ENCODE measurements at regions not wholly inside any gene's neighbourhood (a gene's known extent, or its start where the extent isn't known, plus 50 kb on each side); places are given as distances from the start of the nearest gene placed in this dataset.

DNA sequence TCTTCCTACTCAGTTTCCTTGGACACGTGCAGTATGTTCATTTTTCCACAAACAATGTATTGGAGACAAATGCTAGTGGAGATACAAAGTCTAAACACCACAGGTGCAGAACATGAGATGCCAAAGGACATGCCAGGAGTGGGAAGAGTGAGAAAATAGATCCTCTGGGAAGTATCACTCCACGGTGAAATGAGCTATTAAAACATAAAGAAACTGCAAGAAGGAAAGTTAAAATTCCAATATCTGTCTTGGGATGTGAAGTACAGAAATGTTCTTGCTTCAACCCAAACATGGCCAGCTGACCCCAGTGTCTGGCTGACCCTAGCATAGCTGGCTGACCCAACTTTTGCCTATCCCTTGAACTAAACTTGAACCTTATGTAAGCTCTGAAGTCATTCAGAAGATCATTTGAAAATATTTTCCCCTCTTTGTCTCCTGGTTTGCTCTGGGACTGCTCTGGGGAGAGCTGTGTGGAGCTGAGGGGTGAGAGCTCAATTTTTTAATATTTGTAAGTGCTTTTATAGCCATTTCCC lies 59.5 kb downstream of the FZD1 start:
- DNase-seq: peak; percentile 76 to 92 (median 82)

DNA sequence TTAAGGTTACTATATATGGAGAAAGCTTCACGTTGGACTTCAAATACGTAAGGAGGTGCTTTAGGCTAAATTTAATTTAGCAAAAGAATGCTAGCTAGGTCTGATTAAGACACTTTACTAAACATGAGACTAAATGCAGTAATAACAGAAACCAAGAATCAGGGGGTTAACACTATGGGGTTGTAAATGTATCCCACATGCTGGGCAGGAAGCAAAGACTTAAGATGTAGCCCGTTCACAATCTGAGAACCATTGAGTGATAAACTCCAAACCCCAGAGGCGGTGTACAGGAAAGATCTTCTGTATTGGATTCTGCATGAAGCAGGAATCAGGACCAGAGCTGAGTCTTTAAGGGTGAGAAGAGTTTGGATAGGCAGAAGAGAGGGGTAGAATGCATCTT lies 60.4 kb downstream of the FZD1 start:
- no peak for DNase-seq

DNA sequence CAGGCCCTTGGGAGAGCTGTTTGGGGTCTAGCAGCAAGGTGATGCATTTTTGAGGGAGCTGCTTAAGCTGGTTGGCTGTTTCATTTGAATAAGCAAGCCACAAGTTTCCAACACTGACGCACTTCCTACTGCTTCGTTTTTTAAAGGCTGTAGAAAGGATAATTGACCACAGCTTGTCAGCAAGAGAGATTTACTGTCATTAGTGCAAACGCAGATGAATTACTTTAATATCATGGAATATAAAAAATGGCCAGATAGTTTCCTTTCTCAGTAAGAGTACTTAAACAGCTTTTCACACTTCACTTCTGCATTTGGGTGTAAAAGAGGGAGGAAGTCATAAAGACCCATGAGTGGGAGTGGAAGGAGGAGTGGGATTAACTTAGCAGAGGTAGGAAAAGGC lies 61.5 kb downstream of the FZD1 start:
- DNase-seq: peak in 2 of 3 donors; percentile 57 to 71

DNA sequence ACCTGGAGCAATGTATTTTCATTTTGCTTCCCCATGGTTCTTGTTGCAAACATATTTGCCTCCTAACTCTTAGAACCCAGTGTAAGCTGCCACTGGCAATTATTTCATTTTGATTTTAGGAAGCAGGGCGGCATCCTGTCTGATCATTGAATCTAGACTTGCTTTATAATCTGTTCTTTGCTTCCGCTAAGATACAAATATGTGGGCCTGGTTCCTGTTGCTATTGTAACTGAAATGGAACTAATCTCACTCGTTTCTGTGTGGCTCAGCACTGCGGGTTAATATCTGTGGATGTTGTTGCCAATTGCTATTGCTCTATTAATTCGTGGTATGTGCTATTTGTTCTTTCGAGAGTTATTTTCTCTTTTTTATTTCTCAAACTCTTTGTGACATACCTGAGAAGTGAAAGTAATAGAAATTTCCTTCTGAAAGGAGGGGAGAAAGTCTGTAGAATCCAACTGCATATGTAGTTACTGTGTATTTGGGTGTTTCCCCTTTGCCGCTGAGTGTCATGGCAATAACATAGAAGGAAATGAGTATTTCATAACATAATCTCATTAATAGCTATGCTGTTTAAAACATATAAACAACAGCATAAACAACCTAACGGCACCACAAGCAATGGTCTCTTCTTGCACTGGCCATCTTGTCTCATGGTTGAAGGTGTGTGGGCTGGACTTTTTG lies 62.4 kb downstream of the FZD1 start:
- no peak for DNase-seq

DNA sequence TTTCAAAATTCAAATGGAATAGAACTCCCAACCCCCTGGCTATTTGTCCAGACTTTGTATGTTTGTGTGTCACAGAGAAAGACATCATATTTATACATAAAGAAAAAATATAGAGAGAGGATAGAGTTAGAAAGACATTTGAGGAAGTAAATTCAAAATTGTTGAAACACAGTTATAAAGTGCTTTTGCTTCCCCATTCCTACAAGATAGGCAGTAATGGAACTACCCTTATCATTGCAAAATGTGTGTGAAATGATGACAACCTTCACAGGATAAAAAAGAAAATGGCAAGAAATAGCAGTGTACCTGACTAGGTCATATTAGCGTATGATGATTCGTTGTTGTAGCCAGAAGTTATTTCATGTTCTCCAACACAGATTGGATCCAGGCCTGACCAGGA lies 63.1 kb downstream of the FZD1 start:
- DNase-seq: no peak

DNA sequence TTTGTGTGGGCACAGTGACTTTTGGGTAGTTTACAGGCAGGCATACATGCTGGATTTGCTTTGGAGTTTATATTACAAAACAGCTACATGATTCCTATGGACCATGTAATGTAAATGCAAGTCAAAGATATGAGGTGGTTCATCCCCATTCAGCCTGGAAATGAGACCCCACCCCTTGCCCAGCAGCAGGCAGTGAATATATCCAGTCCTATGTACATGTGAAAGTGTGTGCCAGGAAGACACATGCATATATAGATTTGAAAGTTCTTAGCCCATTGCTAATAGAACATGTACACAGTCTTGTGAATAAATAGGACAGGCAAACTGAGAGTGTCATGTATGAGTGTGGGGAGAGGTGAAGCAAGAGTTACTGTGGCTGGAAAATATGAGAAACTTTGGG lies 65.3 kb downstream of the FZD1 start:
- no peak for DNase-seq

DNA sequence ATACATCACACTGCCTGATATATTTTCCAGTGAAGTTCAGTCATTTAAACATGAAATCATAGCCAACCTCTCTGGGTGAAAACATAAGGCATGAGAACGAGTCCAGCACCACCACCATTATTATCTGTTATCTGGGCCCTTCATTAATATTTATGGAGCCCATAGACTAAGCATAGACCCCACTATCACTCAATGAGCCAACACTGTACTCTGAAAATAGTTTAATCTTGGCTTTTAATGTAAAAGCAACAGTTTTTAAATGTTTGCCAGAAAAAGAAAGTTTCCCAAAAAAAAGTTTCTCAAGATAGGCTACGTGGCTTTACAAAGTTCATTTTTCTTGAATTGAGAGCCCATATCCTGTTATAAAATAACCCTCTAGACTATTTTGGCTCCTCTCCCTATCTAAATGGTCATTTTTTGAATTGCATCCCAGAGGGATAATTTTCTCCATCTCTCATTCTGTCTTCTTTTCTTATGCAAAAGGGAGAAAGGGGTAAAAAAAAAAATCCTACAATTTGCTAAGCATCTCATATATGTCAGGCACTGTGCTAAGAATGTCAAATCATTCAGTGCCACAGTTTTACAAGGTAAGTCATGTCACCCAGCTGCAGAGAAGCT lies 66.1 kb downstream of the FZD1 start:
- no peak for DNase-seq

DNA sequence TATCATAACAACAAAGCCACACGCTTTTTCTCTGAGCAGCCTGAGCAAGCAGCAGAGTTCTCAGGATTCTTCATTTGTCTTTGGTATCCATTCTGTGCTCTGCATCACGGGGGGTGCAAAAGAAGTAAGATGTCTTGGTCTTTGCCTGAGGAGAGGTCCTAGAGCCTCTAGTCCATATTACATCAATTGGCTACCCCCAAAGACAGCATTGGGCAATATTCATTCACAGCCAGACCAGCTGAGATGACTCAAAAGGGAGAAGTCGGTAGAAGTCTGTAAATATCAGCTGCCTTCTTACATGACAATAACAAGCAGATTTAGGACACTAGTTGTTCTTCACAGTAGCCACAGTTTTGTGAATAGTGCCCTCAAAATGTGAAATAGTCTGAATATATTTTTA lies 66.6 kb downstream of the FZD1 start:
- DNase-seq: no peak

DNA sequence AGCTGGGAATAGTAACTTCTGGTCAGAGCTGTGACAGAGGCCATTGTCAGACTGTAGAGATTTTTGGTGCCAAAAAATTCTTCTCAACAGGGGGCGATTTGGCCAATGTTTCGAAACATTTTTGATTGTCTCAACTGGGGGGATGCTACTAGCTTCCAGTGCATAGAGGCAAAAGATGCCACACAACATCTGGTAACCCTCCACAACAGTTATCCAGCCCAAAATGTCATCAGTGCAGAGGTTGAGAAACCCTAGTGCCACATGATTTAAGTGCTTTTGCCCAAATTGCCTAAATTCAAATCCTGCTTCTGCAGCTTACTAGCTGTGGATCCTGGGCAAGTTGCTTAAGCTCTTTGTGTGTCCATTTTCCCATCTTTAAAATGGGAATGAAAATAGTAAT lies 71.9 kb downstream of the FZD1 start:
- no peak for DNase-seq

DNA sequence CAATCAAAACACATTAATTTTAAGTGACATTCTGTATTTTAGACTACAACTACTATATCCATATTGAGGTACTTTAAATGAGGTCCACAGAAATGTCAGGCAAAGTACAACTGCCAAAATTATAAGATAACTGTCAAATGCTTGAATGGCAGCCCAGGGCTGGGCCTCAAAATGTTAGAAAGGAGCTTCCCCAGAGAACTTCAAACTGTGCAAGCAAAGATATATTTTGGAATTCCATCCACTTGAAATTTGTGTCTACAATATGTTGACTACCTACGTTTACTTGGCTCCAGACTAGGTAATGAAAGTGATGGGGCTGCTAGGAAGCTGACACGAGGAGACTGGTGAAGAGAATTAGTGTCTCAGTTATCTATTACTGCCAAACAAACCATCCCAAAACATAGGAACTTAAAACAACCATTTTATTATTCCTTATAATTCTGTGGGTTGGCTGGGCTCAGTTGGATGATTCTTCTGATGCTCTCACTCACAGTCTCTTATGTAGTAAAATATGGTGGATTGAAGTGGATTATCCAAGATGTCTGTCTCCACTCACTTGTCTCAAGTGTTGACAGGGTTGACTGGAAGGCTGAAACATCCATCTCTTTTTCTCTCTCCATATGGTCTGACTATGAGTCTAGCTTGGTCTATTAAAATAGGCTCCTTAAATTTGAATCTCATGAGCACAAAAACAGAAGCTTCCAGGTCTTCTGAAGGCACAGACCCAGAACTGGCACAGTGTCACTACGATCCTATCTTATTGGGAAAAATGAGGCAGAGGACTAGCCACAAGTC lies 74.2 kb downstream of the FZD1 start:
- no peak for DNase-seq

DNA sequence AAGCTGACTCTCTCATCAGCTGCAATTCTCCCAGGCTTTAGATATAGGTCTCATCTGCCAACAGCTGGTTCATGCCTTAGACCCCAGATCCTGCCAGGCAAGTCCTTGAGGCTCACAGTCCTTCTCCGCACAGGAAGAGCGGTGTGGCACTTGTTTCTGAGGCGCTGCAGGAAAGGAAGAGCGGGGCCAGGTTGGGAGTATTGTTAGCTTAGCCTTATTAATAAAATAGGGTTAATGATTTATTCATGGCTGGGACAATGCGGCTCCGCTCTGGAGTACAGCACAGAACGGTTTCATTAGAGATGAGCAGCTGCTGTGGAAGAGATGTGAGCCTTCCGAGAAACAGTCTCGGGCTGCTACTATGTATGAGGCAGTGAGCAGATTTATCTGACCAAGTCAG lies 78.1 kb downstream of the FZD1 start:
- peak in 1 of 3 donors; percentile 67 for DNase-seq

DNA sequence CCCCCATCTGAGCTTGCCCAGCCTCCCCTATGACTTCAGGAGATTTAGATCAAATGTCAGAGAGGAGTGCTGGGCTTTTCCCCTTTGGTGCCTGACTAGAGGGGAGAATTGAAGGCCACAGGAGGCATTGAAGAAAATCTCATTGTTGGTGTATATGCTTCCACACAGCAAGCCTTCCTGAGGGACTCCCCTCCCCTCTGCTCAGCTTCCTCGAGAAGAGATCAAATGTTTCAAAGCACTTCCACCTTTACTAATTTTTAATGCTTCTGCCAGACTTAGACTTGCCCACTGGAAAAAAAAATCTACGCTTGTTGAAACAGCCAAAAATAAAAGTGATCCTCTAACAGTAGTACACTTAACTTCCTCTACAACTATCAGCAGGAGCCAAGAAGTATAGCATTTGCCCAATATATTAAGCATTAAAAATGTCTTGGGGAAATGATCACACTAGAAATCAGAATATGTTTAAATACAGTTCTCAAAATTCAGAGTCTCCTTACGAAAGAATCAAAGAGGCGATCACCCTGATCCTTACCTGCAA lies 79.3 kb downstream of the FZD1 start:
- DNase-seq: no peak

DNA sequence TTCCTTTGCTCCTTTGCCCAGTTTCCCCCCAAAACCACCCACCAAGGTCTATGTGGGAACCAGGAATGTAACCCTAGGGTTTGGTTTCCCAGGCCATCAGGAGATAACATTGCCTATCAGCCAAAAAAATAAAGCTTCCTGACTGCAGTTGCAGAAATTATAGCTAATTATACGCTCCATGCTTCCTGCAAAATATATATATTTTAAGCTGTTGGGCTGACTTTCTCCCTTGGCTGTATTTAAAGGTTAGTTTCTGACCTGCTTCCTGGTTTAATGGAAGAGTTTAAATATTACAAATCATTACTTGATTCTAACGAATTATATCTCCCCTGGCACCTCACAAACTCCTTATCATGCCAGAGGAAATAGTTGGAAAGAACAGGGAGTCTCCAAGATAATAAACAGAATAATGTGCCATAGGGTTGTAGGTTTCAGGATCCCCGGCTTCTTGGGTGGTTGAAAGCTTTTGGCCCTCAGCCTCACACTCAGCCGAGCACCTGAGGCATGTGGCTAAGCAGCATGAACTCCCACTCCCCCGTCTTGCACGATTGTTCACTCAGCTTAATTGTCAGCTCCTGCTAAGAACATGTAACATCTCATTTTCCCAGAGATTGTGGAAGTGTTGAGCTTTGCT lies 79.9 kb downstream of the FZD1 start:
- DNase-seq: peak in 1 of 3 donors; percentile 44

DNA sequence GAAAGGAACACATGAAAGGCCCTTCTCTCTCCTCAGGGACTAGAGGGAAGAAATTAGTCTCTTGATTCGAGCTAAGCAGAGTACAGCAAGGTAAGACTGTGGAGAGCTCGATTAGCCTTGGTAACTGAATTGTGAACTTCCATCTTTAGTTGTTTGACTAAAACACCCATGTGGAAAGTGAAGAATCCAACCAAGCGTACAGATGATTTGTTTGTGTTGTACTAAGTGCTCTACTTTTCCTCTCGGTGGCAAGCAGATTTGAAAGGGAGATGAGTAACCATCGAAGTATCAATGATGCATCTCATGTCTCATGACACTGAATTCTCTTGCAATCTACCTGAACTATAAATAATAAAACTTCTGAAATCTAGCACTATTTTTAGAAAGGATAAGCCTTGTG lies 80.7 kb downstream of the FZD1 start:
- no peak for DNase-seq

DNA sequence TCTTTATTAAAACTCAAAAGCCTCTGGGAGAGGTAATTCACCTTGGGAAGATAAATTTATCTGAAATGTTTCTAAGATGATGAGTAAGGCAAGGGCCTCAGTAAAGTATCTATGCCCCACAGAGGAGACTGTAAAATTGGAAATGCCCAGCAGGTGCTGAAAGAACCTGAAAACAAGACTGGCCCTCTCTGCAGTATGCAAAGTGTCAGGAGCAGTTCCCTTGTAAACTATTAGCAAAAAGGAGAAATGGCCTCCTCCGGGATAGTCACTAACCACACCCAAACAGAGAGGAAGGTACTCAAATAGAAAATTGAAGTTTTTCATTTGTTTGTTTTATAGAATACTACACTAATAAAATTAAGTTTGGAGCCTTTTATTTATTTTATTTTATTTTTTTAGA lies 81.2 kb downstream of the FZD1 start:
- DNase-seq: no peak

DNA sequence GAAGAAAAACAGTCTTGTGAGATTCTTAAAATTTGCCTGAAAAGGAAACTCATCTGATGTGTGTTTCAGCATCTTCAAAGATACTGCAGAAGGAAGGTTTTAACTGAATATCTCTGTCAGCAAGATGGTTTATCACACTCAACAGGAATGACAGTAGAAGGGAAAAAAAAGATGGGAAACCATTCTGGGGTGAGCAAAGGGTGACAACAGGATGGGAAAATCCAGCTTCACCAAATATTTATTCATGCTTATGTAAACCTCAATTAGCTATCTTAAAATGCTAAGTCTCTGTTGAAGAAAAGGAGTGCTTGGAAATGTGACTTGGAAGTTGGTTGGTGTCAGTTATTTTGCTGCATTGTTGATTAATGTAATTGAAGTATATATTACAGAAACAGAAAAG lies 82.2 kb downstream of the FZD1 start:
- no peak for DNase-seq

DNA sequence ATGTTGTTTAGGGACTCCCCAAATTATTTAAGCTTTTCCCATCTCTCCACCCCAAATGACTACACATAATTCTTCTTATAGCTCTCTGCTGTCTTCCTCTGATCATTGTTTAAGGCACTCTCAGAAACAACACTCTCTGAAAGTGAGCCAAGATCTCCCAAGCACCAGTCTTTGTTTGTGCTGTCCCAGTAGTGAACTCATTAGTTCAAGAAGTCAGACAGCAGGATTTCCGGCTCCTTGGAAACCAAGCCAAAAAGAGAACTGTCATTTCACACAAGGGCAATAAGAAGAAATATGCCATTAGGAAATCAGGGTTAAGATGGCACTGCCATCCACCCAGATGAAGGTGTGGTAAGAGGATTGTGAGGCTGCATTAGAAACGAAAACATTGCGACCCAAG lies 83.1 kb downstream of the FZD1 start:
- peak in 1 of 3 donors; percentile 49 for DNase-seq

DNA sequence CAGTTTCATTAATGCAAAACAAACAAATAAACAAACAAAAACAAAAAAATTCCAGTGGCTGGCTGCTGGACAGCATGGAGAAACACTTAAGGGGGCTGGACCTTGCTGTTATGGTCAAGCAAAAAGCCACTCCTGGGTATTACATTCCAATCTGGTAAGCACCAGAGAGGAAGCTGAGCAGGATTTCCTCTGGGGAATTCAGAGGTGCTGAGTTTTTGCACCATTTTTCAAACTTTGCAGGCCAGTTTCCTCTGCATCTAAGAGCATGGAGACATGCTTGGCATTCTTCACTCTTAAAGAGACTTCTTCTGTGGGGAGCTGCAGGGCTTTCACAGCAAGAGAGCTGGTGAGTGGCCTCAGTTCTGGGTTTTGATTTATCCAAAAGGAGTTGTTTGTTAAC lies 84.5 kb downstream of the FZD1 start:
- DNase-seq: peak in 1 of 3 donors; percentile 59

DNA sequence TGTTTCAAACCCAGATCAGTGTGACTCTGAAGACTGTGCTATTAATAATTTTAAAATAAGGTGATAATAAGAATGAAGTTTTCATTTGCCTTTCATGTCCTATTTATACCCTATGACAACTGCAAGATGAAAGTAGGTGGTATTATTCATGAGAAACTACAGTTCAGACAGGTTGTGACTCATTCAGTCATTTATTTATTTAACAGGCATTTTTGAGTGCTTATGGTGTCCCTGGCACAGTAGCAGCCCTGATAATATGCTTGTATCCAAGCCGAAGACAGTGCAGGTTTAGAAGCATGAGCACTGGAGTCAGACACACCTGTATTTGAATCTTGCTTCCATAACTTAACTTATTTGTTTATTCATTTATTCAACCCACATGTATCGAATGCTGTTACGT lies 87.1 kb downstream of the FZD1 start:
- DNase-seq: no peak

DNA sequence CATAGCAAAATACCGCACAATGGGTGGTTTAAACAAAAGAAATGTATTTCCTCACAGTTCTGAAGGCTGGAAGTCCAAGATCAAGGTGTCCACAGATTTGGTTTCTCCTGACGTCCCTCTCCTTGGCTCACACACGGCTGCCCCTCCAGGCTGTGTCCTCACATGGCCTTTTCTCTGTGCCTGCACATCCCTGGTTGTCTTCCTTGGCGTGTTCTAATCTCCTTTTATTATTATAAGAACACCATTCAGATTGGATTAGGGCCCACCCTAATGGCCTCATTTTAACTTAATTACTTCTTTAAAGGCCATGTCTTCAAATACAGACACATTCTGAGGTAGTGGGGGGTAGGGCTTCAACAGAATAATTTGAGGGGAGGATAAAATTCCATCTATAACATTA lies 87.9 kb downstream of the FZD1 start:
- DNase-seq: no peak

DNA sequence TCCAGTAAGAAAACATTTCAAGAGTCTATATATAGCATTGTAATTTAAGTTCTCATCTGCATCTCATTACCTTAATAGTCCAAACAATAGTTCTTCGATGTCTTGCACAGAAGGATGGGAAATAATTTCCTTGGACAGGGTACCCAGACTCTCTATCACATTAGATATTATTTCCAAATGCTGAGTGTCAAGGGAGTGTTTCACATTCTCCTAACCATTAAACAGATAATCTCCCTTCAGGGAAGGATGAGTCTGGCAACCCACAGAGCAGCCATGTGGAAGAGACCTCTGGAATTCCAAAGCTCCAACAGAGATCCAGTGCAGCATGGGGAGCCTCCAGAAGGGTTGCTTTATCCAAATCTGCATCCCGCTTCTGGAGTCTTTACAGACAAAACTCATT lies 89.6 kb downstream of the FZD1 start:
- DNase-seq: peak; percentile 60 to 90 (median 67)

All from muscle of back (tissue), 3 donors.